K562 (cell line): ENCODE measurements at regions not wholly inside any gene's neighbourhood (a gene's known extent, or its start where the extent isn't known, plus 50 kb on each side); places are given as distances from the start of the nearest gene placed in this dataset.

ENCODE experiments used
- ARID3B ChIP-seq: fragments of 250-450 bp; sonication (Bioruptor Pico); IDR thresholded peaks from 2 replicates; pipeline ENCODE4 v1.4.0; 2020; ENCODE audit warnings: borderline replicate concordance
- CTCF ChIP-seq, 3 experiments: IDR thresholded peaks in 2 of 3; conservative IDR thresholded peaks in 1 of 3; 2 replicates each; pipeline ENCODE4 v1.5.1; 2011 to 2012; ENCODE audit warnings: low read length in 3 of 3, mild to moderate bottlenecking in 3 of 3, control low read depth in 2 of 3, improper control_type of control experiment in 1 of 3, inconsistent platforms in 1 of 3, low read depth in 1 of 3, mixed read lengths in 1 of 3, moderate library complexity in 1 of 3; ENCODE audit not compliant: insufficient read depth in 2 of 3
- CUX1 ChIP-seq: fragments of 200-800 bp; sonication (Bioruptor generic); IDR thresholded peaks from 2 replicates; pipeline ENCODE4 v1.6.1; 2016; ENCODE audit warnings: missing genetic modification characterization, missing compliant biosample characterization
- ERF ChIP-seq: fragments of 450-650 bp; formaldehyde crosslinking; IDR thresholded peaks from 2 replicates; pipeline ENCODE4 v1.4.0; 2020; ENCODE audit warnings: mild to moderate bottlenecking, mixed read lengths
- FOSL1 ChIP-seq: fragments of 200-800 bp; sonication (Bioruptor generic); conservative IDR thresholded peaks from 2 replicates; pipeline ENCODE4 v1.6.1; 2016; ENCODE audit warnings: missing genetic modification characterization, missing compliant biosample characterization
- GATA2 ChIP-seq: sonication (generic); formaldehyde crosslinking; IDR thresholded peaks from 2 replicates; pipeline ENCODE4 v1.4.0; 2020; ENCODE audit warnings: mild to moderate bottlenecking, missing genetic modification reagents
- KAT7 ChIP-seq: sonication (generic); formaldehyde crosslinking; IDR thresholded peaks from 2 replicates; pipeline ENCODE4 v1.8.0; 2022; ENCODE audit warnings: missing genetic modification reagents, mild to moderate bottlenecking, borderline replicate concordance
- TAF1 ChIP-seq: IDR thresholded peaks from 2 replicates; pipeline ENCODE4 v1.6.1; 2011; ENCODE audit warnings: mild to moderate bottlenecking, low read length, moderate library complexity; ENCODE audit not compliant: insufficient read depth, control insufficient read depth, severe bottlenecking; ENCODE audit errors: extremely low read depth
- TRIM25 ChIP-seq: fragments of 450-650 bp; IDR thresholded peaks from 2 replicates; pipeline ENCODE4 v1.7.0; 2016; ENCODE audit warnings: borderline replicate concordance
- ZNF184 ChIP-seq: sonication (generic); formaldehyde crosslinking; IDR thresholded peaks from 2 replicates; pipeline ENCODE4 v1.5.0; 2020; ENCODE audit warnings: missing genetic modification reagents
- ZNF239 ChIP-seq: fragments of 250-450 bp; sonication (Bioruptor Pico); IDR thresholded peaks from 2 replicates; pipeline ENCODE4 v1.4.0; 2020; ENCODE audit warnings: mild to moderate bottlenecking

- TF ChIP-seq ZNF184 (CRISPR knock-in tag): no peak
- no peak for TF ChIP-seq TRIM25
- TF ChIP-seq ZNF239: no peak
- no peak for TF ChIP-seq KAT7 (CRISPR knock-in tag)
- no peak for TF ChIP-seq FOSL1 (tag)
- no peak for TF ChIP-seq GATA2 (CRISPR knock-in tag)
- TF ChIP-seq CUX1: no peak
- TF ChIP-seq ERF: no peak
- no peak for TF ChIP-seq CTCF (IDR thresholded peaks at IDR 0.05 in 2 of 3, conservative IDR thresholded peaks at IDR 0.05 in 1 of 3; ENCODE audit: insufficient read depth in 2 of 3, low read depth in 1 of 3, low read length in 3 of 3)
- TF ChIP-seq TAF1: no peak
- TF ChIP-seq ARID3B: no peak
Measured at GRCh38 chr2:65688141-65688886, 255.9 kb upstream of the SPRED2 start.
